Ishikawa (cell line): ENCODE measurements at regions not wholly inside any gene's neighbourhood (a gene's known extent, or its start where the extent isn't known, plus 50 kb on each side); places are given as distances from the start of the nearest gene placed in this dataset.

Experiments used
- CEBPB ChIP-seq: IDR thresholded peaks from 2 replicates; pipeline ENCODE4 v1.6.1; 2012
- CREB1 ChIP-seq: IDR thresholded peaks from 2 replicates; pipeline ENCODE4 v1.6.1; 2012; ENCODE audit warnings: low read depth
- EGR1 ChIP-seq: IDR thresholded peaks from 2 replicates; pipeline ENCODE4 v1.6.1; 2012
- EP300 ChIP-seq: IDR thresholded peaks from 2 replicates; pipeline ENCODE4 v1.6.1; 2012; ENCODE audit warnings: borderline replicate concordance
- MAX ChIP-seq: IDR thresholded peaks from 2 replicates; pipeline ENCODE4 v1.6.1; 2012
- NFIC ChIP-seq: IDR thresholded peaks from 2 replicates; pipeline ENCODE4 v1.6.1; 2012
- RAD21 ChIP-seq: IDR thresholded peaks from 2 replicates; pipeline ENCODE4 v1.6.1; 2012; ENCODE audit warnings: low read depth
- TAF1 ChIP-seq: IDR thresholded peaks from 2 replicates; pipeline ENCODE4 v1.6.1; 2012; ENCODE audit warnings: low read depth, mild to moderate bottlenecking
- TCF12 ChIP-seq: IDR thresholded peaks from 2 replicates; pipeline ENCODE4 v1.6.1; 2012; ENCODE audit warnings: low read depth
- TEAD4 ChIP-seq: IDR thresholded peaks from 2 replicates; pipeline ENCODE4 v1.6.1; 2012
- YY1 ChIP-seq: IDR thresholded peaks from 2 replicates; pipeline ENCODE4 v1.6.1; 2012; ENCODE audit warnings: low read depth
- TF ChIP-seq, protein P1 (sequence below): IDR thresholded peaks from 2 replicates; pipeline ENCODE4 v1.6.1; 2012; ENCODE audit warnings: low read depth, mild to moderate bottlenecking

DNA sequence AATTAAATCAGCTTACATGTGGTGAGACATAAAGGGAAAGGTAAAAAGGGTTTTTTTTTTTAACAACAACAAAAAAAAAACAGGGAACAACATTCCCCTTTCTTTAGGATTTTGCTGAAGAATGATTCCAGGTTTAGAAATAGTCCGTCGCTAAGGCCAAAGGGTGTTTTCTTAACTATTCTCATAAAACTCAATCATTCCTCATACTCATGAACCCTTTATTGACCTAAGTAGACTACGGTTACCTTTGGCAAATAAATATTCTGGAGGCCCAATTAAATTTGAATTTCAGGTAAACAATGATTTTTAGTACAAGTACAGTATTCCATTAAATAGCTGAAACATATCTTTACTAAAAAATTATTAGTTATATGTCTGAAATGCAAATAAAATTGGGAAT, 55.6 kb upstream of the CCNG1 start:
- TF ChIP-seq CREB1 (no peak), CEBPB (no peak), TCF12 (no peak), EP300 (no peak), YY1 (no peak), TAF1 (no peak), RAD21 (no peak), EGR1 (no peak), MAX (no peak), NFIC (no peak), TEAD4 (no peak)
- TF ChIP-seq, protein P1, sequence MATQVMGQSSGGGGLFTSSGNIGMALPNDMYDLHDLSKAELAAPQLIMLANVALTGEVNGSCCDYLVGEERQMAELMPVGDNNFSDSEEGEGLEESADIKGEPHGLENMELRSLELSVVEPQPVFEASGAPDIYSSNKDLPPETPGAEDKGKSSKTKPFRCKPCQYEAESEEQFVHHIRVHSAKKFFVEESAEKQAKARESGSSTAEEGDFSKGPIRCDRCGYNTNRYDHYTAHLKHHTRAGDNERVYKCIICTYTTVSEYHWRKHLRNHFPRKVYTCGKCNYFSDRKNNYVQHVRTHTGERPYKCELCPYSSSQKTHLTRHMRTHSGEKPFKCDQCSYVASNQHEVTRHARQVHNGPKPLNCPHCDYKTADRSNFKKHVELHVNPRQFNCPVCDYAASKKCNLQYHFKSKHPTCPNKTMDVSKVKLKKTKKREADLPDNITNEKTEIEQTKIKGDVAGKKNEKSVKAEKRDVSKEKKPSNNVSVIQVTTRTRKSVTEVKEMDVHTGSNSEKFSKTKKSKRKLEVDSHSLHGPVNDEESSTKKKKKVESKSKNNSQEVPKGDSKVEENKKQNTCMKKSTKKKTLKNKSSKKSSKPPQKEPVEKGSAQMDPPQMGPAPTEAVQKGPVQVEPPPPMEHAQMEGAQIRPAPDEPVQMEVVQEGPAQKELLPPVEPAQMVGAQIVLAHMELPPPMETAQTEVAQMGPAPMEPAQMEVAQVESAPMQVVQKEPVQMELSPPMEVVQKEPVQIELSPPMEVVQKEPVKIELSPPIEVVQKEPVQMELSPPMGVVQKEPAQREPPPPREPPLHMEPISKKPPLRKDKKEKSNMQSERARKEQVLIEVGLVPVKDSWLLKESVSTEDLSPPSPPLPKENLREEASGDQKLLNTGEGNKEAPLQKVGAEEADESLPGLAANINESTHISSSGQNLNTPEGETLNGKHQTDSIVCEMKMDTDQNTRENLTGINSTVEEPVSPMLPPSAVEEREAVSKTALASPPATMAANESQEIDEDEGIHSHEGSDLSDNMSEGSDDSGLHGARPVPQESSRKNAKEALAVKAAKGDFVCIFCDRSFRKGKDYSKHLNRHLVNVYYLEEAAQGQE = no peak
